Hematopoietic multipotent progenitor cell treated with erythropoietin and hydrocortisone succinate and interleukin-3 and kit ligand, for 17 days (in vitro differentiated cells): ENCODE measurements at regions not wholly inside any gene's neighbourhood (a gene's known extent, or its start where the extent isn't known, plus 50 kb on each side); places are given as distances from the start of the nearest gene placed in this dataset.
"Not testable (repeated sequence)": the region's sequence is repeated elsewhere in the genome, so short reads cannot be mapped to it uniquely, and the experiment has no call there.

Experiments used
- DNase-seq: peaks from one replicate; pipeline ENCODE4 v3.0.0-alpha.2; 2015; ENCODE audit warnings: low spot score

- no peak for DNase-seq
Observed at GRCh38 chrX:104376937-104377336, 122.2 kb upstream of the ESX1 start.

- DNase-seq = no peak
Observed at GRCh38 chrX:104372547-104372946, 117.8 kb upstream of the ESX1 start.

- DNase-seq = no peak
Observed at GRCh38 chrX:104370089-104370488, 115.4 kb upstream of the ESX1 start.

- not testable (repeated sequence) for DNase-seq
Observed at GRCh38 chrX:104360774-104361173, 106.0 kb upstream of the ESX1 start.

- DNase-seq = no peak
Observed at GRCh38 chrX:104359124-104359523, 104.4 kb upstream of the ESX1 start.

- no peak for DNase-seq
Observed at GRCh38 chrX:104351173-104351769, 96.5 kb upstream of the ESX1 start.

DNA sequence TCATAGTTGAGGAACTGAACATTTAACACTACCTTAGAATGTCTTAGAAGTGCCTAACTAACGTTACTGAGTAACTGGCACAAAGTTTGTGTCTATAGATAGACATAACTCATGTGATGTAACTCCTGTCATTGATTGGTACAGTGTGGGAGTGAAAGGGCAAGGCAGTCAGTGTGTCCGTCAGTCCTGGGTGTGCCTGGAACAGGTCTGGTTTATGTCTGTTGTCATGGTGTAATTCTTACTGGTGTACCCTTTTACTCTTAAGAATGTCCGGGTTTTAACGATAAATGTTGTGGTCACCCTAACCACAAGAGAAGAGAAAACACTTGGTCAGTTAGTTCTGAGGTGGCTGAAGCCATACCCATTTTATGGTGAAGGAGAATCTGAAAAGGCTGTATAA, 93.1 kb upstream of the ESX1 start:
- DNase-seq = no peak

DNA sequence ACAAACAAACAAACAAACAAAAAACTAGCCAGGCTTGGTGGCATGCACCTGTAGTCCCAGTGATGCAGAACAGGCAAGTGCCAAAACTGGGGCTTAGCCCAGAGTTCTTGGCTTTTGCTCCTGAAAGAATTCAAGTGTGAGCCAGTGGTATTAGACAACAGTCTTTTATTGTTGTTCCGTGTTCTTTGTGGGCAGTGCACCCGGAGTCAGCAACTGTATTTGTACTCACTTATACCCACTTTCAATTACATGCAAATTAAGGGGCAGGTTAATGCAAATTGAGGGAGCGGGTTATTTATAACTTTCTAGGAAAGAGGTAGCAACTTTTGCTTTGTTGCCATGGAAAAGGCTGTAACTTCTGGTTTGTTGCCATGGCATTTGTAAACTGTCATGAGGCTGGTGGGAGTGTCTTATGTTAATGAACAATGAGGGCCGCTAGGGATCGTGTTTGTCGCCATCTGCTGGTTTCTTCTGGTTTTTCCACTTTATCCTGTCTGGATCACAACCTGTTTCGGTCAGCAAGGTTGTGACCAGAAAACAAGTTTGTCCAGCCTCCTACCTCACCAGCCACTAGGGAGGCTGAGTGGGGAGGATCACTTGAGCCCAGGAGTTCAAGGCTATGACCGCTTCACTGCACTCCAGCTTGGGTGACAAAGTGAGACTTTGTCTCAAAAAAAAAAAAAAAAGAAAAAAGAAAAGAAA, 88.8 kb upstream of the ESX1 start:
- DNase-seq = peak; percentile 13

GRCh38 chrX:104342065-104342464, 87.3 kb upstream of the ESX1 start:
- DNase-seq = no peak

DNA sequence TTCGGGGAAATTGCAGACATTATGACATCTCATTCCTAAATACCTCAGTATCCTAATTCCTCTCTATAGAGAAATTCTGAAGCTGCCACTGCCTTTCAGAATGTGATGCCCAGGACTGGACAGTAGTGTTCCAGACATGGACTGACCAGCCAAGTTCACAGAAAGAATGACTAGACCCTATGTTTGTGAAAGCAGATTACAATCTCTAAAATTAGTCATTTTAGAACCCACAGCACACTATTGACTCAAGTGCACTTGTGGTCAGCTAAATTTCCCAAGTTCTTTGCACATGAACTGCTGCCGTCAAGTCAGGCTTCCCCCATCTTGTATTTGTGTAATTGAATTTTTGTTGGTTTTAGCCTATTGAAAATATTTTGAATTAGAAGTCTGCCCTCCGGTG, 81.0 kb upstream of the ESX1 start:
- no peak for DNase-seq

DNA sequence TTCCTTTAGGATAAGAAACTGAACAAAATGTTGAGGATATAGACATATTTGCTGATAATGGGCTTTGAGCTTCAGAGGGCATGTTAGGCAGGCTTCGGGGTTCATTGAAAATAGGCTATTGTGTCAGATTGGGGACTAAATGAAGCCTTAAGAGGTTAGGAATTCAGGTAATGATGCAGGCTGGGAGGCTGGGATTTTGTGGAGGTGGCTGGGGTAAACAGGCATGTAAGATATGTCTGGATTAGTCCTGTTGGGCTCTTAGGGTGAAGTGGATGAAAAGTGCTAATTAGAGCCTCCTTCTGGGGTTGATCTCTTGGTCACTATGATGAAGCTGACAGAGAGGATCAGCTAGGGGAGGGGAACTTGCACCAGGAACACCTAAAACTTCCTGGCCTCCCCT, 80.2 kb upstream of the ESX1 start:
- no peak for DNase-seq

DNA sequence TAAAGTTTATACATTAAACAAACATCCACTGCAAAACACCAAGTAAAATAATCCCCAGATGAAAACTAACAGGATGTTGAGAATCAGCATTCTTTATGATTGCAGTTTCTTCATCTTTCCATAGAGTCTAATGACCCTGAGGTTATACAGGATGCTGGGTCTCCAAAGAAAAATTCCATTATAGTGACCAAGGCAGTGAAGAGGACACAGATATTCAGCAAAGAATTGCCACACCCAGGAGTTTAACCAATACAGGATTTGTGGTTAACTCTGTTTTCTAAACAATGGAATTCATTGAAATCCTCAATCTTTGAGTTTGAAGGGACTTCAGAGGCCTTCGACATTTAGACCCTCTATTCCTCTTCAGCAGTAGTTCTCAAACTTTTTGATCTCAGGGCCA, 76.2 kb upstream of the ESX1 start:
- no peak for DNase-seq

GRCh38 chrX:104329731-104330130, 75.0 kb upstream of the ESX1 start:
- DNase-seq = no peak

DNA sequence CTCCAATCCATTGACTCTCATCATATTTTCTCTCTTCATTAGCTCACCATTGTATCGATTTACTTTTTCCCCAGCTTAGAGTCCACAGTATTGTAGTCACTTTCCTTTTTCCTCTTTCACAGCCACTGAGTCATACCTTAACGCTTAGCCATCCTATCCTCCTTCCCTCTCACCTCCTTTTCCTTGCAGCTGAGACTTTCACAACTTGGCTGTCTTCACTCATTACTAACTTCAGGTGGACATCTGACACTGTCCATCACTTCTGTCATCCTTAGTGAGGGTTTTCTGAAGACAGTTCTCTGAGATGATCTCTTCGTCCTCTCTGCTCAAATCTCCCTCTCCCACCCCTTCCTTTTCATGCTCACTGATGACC, 70.5 kb upstream of the ESX1 start:
- no peak for DNase-seq

GRCh38 chrX:104324461-104325212, 69.9 kb upstream of the ESX1 start:
- DNase-seq = no peak

DNA sequence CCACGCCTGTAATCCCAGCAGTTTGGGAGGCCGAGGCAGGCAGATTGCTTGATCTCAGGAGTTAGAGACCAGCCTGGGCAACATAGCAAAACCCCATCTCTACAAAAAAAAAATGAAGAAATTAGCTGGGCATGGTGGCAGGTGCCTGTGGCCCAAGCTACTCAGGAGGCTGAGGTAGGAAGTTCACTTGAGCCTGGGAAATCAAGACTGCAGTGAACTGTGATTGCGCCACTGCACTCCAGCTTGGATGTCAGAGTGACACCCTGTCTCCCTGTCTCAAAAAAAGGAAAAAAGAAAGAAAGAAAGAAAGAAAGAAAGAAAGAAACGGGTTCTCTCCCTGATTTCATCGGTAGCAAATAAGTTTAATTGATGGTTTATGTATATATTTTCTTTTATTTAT, 64.6 kb upstream of the ESX1 start:
- DNase-seq = no peak

GRCh38 chrX:104318330-104319009, 63.7 kb upstream of the ESX1 start:
- no peak for DNase-seq

DNA sequence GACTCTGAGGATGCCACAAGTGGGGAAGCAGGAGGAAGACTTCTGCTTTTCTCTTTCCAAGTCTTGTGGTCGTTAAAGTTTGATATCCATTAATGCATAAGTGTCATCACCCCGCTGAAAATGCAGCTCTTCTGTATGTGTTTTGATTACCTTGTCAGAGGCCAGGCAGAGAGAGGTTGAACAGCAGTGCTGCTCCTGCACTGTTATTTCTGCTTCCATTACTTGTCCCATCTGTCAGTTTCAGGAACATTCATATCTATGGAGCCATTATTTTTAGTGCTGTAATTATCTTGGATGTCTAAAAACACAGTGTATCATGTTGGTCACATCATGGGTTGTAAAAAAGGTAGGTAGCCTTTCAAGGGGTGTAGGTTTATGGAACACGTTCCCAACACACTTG, 62.0 kb upstream of the ESX1 start:
- DNase-seq = no peak

DNA sequence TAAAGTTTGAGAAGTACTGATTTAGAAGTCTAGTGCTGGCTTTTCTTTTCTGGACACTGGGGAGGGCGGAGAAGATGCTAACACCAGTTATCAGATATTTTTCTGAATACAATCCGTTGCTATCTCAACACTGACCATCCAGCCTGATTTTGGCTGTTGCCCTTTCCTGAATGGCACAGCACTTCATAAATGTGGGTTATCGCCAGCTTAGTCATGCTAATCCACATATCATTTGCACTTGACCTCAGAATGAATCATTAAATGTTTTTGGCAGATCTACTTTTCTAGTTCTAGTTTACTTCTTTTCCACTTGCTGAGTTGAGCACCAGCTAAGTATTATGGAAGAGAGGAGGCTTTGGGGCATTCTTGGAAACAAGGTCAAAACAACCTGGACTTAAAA, 60.8 kb upstream of the ESX1 start:
- no peak for DNase-seq

GRCh38 chrX:104310657-104311254, 56.0 kb upstream of the ESX1 start:
- no peak for DNase-seq

DNA sequence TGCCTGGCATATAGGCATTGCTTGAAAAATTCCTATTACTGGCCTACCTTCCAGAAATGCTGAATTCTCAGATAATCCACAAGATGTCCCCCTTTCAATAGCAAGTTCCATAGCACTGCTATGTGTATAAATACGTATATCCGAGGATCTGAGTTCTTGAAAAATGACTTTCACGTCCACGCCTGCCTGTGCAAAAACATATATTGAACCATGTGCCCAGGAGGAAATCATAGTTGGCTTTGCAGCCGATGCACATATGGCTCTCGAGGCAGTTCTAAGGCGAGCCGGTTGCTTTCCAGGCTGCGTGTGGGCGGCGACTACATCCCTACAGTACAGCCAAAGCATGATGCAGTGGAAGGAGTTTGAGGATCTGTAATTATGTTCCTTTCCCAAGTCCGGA, 55.4 kb upstream of the ESX1 start:
- no peak for DNase-seq

DNA sequence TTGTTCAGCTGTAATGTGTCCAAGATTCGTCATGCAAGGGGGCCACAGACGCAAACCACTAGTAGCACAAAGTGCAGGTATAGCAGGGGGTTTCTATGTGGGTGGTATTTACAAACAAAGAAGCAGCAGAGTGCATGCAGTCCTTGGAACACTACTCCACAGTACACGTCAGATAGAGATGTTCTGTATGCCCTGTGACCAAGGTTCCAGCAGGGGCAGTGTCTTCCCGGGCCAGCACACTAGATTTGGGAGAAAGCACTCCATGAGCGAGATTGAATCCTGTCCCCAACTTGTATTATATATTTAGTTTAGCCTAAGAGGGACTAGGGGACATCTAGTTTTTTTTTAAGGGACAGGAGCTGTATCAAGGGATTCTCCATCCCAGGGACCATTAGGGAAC, 54.4 kb upstream of the ESX1 start:
- no peak for DNase-seq

DNA sequence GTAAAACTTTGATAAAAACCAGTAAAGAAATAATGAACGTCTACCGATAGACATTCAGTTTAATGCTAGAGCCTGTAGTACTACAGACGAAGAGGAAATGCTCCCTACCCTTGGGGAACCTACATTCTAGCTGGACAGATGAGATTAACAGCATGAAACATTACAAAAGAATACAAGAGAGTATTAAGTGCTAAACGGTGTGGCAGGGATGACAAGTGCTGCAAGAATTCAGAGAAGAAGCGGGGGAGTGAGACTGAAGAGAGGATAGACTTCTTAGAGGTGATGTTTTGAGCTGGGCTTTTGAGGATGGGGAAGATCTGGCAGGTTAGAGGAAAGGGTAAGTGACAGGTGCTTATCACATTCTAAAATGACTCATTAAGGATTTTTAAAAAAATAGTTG, 52.6 kb upstream of the ESX1 start:
- DNase-seq = no peak
